T-helper 22 cell (primary cell): ENCODE measurements at regions not wholly inside any gene's neighbourhood (a gene's known extent, or its start where the extent isn't known, plus 50 kb on each side); places are given as distances from the start of the nearest gene placed in this dataset.

Experiments
- DNase-seq: peaks from one replicate; pipeline ENCODE4 v3.0.0-alpha.2; 2020; ENCODE audit warnings: low read depth

DNA sequence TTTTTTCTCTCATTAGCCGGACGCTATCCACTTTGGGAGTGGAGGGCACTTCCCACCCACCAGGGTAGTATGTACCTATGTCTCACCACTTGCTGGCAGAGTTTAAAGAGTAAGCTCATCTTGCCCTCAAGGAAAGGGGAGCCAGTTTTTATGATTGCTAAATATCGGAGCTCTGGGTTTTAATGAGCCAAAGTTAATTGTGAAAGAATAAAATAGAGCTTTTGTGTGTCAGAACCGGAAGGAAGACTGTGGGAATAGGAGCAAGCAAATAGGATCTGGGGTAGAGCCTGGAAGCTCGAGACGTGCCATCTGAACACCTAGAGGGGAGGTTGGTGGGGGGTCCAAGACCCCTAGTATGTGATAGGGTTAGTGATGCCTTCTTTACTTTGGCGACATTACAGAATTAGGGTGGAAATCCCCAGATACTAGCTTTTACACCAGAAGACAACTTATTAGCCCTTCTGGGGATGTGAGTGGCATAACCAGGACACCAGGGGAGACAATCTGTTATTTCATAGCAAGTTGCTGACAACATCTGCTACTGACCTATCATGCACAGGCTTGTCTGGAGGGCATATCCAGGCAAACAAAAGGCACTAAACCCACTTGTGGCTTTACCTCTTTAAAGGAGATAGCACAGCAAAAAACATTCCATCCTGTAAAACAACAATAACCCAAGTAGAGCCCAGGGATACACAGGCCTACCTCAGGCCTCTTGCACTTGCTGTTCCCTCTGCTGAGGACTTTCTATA is 333.8 kb downstream of the ZNF621 start:
- no peak for DNase-seq

GRCh38 chr3:40862946-40863345 is 336.4 kb upstream of the CTNNB1 start:
- DNase-seq, result no peak

DNA sequence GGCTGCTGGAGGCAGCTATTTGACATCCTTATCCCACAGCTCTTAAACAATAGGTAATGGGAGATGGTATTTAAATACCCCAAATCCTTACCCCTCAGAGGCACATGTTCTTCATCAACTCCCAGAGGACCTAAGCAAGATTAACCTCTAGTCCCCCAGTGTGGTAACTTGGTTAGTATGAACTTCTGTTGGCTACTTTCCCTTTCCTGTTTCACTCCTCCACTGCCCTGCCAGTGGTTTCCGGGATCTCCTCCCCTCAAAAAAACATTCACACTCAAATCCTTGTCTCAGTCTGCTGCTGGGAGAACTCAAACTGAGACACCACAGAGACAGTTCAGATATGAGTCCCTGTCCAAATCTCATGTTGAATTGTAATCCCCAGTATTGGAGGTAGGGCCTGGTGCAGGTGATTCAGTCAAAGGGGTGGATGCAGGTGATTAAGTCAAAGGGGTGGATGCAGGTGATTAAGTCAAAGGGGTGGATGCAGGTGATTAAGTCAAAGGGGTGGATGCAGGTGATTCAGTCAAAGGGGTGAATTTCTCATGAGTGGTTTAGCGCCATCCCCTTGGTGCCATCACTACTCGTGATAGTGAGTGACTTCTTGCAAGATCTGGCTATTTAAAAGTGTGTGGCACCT is 335.0 kb upstream of the CTNNB1 start:
- DNase-seq, result no peak

GRCh38 chr3:40864915-40865314 is 334.4 kb upstream of the CTNNB1 start:
- no peak for DNase-seq

- DNase-seq, result no peak
These were observed 331.5 kb upstream of the CTNNB1 start for GRCh38 chr3:40867797-40868196.

- DNase-seq, result no peak
These were observed 330.3 kb upstream of the CTNNB1 start for GRCh38 chr3:40869013-40869412.

DNA sequence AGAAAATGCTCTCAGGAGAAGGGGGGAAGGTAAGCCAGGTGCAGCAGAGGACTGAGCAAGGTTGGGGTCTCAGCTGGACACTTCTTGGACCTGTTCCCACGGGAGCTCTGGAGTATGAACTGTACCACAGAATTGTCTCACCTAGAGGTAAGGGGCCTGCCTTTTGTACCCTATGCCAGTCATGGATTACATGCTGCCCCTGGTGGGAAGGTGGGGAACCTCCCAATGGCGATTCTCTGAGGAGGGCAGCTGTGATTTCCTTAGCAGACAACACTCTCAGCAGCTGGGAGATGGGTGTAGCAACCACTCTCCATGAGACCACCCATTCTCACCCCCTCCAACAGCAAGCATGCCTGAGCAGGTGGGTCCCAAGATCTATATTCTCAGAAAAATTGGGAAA is 329.4 kb upstream of the CTNNB1 start:
- no peak for DNase-seq

DNA sequence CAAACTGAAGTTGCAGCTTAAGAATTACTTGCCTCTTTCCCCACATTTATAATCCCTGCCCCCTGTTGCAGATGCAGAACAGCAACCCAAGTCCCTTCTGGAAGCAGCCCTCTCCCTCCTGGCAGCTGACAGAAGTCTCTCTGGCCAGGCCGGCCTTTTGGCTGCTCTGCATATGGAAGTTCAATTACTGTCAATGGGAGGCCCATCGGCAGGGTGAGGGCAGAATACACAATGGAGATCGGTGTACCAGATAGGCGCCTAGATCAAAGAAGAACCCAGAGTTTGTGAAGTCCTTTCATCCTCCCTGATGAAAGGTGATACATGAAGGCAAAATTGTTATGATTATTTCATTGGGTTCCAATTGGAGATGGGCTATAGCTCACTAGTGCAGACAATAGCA is 327.9 kb upstream of the CTNNB1 start:
- no peak for DNase-seq

DNA sequence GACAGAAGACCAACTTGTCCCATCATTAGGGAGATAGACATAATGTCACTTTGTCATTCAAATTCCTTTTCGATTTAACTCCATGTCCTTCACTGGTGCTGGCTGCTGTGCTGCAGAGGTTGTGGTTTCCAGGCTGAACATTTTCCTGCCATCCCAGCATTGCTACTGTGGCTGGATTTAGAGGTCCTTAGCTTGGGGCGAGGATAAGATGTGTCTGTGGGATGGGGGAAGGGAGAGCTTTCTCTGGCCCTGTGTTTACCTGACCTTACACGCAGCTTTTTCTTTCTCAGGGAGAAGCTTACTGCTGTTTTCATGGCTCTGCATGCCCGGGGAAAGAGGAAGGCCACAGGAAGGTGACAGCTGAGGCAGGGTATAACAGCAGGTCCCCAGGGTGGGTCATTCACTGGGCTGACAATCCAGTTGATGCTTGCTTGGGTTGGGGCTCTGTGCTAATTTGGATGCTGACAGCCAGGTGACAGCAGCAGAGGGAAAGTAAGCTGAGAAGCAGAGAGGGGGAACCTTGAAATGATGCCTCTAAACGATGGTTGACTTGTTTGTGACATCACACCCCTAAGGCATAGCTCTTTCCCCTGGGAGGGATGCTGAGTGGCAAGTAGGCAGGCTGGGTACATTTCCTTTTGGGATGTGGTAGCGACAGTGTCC is 326.9 kb upstream of the CTNNB1 start:
- DNase-seq, result no peak

DNA sequence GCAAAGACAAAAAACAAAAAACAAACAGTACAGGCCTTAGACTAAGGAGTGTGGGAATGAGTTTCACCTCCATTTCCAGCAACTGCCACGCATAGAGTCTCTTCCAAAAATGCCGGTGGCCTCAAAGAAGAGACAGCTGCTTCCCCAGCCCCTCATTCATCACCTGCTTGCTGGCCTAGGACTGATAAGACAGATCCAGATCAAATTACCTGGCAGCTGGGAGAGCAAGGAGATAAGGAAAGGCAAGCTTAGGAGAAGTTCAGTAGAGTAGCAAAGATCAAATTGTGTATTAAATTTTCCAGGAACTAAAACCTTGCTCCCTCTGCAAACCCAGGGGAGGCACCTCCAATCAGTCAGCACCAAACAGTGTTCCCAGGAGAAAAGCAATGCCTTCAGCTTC is 325.8 kb upstream of the CTNNB1 start:
- no peak for DNase-seq

DNA sequence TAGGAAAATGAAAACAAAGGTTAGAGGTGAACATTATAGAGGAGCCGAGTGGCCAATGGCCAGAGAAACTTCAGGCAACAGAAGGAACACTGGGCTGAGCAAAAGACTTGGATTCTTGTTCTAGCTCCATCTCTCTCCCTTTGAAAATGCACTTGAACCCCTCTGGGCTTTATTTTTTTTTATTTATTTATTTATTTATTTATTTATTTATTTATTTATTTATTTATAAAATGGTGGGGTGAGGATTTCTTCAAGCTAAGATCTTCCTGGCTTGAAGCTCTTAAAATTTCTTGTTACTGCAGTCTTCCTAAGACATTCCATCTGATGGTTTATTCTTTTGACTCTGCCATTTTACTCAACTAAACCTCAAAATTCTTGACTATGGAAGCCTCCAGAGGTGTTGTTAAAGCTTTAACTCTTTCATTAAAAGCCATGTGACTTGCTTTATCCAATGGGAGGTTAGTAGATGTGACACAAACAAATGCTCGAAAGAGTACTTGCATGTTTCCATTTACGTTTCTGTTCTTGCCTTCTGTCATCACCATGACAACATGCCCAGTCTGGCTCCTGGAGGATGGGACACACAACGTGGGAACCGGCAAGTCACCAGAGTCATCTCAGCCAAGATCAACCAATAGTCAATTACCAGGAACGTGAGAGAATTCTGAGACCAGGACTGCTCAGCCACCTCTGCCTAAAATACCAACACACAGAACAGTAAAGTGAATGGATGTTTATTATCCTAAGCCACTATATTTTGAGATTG is 325.2 kb upstream of the CTNNB1 start:
- DNase-seq, result no peak

DNA sequence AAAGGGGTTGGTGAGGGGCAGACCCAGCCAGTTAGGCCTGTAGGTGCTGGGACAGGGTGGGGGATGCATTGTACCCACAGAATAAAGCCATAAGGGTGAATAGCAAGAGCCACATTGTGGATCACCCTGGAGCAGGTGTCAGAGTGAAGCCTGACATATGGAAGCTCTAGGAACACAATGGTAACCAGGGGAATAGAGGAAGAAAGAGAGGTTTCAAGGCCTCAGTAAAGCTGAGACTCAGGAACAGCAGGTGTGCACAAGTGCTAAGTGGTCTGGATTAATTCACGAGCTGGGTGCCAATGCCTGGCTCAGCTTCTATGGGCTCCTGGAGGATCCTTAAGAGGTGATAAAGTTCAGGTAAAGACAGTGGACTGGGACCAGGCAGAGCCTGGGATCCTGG is 323.7 kb upstream of the CTNNB1 start:
- DNase-seq, result no peak

DNA sequence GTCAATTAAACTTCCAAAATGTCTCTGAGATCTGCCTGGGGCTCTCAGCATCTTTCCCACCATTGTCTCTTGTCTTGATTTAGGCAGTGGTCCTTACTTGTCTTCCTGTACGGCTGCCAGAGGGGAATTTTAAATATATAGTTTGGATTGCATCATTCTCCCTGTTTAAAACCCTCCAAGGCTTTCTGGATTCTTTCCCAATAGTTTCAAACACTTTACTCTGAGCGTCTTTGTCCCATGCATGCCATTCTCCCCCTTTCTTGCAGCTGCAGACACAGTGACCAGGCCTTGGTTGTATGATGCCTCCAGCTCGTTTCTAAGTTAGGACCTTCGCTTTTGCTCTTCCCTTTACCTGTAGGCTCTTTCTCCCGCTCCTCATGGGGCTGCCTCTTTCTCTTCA is 323.3 kb upstream of the CTNNB1 start:
- DNase-seq, result no peak

GRCh38 chr3:40876496-40876895 is 322.8 kb upstream of the CTNNB1 start:
- no peak for DNase-seq

GRCh38 chr3:40877631-40878463 is 321.5 kb upstream of the CTNNB1 start:
- no peak for DNase-seq

- DNase-seq, result no peak
These were observed 320.8 kb upstream of the CTNNB1 start for GRCh38 chr3:40878464-40878905.

GRCh38 chr3:40885430-40885829 is 313.9 kb upstream of the CTNNB1 start:
- no peak for DNase-seq

GRCh38 chr3:40886660-40887425 is 312.5 kb upstream of the CTNNB1 start:
- no peak for DNase-seq

DNA sequence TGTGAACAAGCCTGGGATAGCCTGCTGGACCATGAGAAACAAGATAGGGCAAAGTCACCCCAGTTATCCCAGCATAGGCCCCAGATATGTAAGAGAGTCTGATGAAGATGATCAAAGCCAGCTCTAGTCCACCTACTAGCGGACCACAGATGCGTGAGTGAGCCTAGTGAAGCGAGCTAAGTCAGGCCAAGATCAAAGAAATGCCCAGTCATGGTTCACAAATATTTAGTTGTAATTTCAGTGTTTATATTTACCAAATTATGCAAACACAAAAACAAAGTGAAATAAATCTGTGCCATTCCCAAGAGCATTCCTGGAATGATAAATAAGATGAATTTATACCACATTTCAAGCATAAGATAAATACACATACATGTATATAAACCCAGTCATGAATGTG is 308.1 kb upstream of the CTNNB1 start:
- DNase-seq, result no peak

DNA sequence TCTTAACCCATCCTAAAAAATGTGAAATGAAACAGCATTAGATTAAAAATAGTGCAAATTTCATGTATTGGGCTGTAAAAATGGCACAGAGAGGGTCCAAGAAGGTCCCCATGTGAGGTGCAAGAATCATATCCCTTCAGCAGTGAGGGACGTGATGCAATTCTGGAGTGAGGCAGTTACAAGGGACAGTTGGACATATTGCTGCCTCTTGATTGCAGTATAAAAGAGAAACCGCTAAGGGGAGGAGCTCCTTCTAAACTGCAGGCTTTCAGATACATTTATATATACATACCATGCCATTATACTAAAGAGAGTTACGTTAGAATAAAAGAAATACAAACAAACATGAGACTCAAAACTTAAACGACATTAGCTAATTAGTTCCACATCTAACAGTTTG is 304.2 kb upstream of the CTNNB1 start:
- no peak for DNase-seq

- DNase-seq, result no peak
These were observed 300.0 kb upstream of the CTNNB1 start for GRCh38 chr3:40899286-40899712.
